Large intestine (tissue), 3 donors: ENCODE measurements at regions not wholly inside any gene's neighbourhood (a gene's known extent, or its start where the extent isn't known, plus 50 kb on each side); places are given as distances from the start of the nearest gene placed in this dataset.

Experiments used
- DNase-seq, 2 donors: peaks; one replicate each; pipeline versions ENCODE4 v3.0.0 to v3.0.0-alpha.2; 2013
- H3K27ac ChIP-seq: one replicate; pipeline ENCODE4 v1.5.1; 2013; ENCODE audit warnings: low read length
- H3K27me3 ChIP-seq: 2 replicates; pipeline ENCODE4 v1.6.1; 2013; ENCODE audit warnings: low read length; ENCODE audit not compliant: control insufficient read depth, insufficient read depth
- H3K36me3 ChIP-seq: 2 replicates; pipeline ENCODE4 v1.6.1; 2013; ENCODE audit warnings: low read length; ENCODE audit not compliant: control insufficient read depth, insufficient read depth
- H3K4me1 ChIP-seq: one replicate; pipeline ENCODE4 v1.6.1; 2013; ENCODE audit warnings: low read length; ENCODE audit not compliant: control insufficient read depth, insufficient read depth
- H3K4me3 ChIP-seq: one replicate; pipeline ENCODE4 v1.5.1; 2013; ENCODE audit warnings: low read length
- H3K9me3 ChIP-seq: one replicate; pipeline ENCODE4 v1.6.1; 2013; ENCODE audit warnings: mild to moderate bottlenecking, low read depth, low read length, moderate library complexity; ENCODE audit not compliant: control insufficient read depth
- WGBS: methylation state at CpG from one replicate; pipeline ENCODE4 v1.1.5; 2013; ENCODE audit warnings: low lambda C conversion rate; ENCODE audit not compliant: insufficient coverage; 5-methylcytosine and 5-hydroxymethylcytosine counted together

DNA sequence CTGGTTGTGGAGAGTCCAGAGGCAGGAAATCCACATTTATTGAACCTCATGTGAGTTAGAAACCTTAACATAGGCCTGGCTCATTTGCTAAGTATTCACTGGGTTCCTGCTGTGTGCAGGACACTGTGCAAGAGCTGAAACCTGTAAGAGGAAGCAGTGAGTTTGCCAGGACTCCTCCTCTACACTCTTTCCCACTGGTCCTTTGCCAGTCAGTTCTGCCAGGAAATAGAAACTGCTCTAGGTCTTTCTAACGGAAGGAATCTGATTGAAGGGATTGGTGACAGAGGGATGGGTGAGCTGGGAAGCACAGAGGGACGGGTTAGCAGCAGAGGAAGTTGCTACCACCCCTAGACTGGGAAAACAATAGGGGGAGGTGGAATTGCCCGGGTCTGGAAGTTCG is 234.2 kb upstream of the ECI2 start:
- H3K4me1 ChIP-seq, result peaks cover 8% of the 10 kb centered on the region
- no peak for DNase-seq
- WGBS, result no CpG with 5 or more reads among the region's 4 CpGs
- H3K36me3 ChIP-seq, result no peaks in the 10 kb centered on the region
- no peak overlapping the region for H3K4me3 ChIP-seq
- no peaks in the 10 kb centered on the region for H3K9me3 ChIP-seq
- no peak overlapping the region for H3K27ac ChIP-seq
- no peaks in the 10 kb centered on the region for H3K27me3 ChIP-seq

DNA sequence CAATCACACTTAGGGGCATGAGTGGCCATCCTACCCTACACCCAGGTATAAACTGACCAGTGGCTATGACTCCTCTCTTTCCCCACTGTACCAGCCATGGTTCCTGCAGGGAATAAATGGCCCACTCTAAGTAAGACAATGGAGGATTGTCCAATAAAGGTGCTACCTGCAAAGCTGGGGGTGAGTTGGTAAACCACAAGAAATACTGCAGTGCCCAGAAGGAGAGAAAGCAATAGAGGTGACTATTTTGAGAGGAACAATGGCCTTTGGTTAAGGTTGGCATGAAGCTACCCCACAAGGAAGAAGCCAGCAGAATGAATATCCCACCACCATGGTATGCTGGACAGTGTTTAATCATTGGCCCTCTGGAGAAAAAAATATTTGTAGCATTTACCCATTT is 233.3 kb upstream of the ECI2 start:
- DNase-seq, result no peak
- Histone ChIP-seq H3K27ac (no peak overlapping the region), H3K4me1 (peaks cover 9% of the 10 kb centered on the region), H3K27me3 (no peaks in the 10 kb centered on the region), H3K9me3 (no peaks in the 10 kb centered on the region), H3K36me3 (no peaks in the 10 kb centered on the region), H3K4me3 (no peak overlapping the region)

DNA sequence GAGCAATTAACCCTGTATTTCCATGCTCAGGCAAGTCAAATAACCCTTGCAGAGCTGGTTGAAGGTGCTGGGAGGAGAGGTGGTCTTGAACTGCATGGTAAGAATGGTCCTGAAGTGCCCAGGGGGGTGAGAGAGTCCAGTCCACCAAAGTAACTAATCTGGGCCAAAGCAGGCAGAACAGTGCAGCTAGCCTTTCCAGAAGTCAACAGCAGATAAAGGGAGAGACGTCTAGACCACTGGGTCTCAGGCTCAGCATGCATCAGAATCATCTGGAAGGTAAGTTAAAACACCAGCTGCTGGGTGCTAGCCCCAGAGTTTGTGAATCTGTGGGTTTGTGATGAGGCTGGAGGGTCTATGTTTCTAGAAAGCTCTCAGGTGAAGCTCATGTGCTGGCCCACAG is 232.3 kb upstream of the ECI2 start:
- Histone ChIP-seq H3K36me3 (no peaks in the 10 kb centered on the region), H3K27ac (no peak overlapping the region), H3K4me1 (peaks cover 16% of the 10 kb centered on the region), H3K4me3 (no peak overlapping the region), H3K27me3 (no peaks in the 10 kb centered on the region), H3K9me3 (no peaks in the 10 kb centered on the region)
- no CpG with 5 or more reads among the region's 1 CpG for WGBS
- no peak for DNase-seq

DNA sequence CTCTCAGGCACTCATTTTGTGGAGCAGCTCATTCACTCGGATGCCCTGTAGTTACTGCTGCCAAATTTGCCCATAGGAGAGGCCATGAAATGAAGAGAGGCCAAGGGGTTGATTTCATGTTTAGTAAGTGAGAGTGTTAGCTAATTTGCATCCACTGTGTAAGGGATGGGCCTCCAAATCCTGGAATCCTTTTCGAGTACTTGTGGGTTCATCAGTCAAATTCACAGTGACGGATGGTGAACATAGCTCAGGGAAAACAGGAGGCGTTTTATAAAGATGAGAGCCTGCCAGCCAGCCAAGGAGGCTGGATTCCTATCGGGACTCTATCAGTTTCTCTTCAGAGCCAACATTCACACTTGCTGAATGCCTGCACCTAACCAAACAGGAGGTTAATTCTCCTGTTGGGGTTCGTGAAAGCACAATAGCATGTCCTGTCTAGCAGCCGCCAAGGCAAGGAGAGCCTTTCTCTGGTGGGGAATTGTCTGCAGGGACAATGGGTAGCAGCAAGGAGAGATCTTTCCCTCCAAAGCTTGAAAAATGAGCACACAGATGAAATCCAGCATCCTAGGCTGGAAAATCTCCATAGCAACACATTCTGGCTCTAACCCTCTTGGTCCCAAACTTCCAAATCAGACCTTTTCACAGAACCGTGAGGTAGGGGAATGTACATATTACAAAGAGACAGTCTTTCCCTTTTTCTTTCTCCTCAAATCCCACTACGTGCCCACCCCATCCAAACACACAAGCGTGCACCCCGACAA is 231.4 kb upstream of the ECI2 start:
- H3K27me3 ChIP-seq, result no peaks in the 10 kb centered on the region
- DNase-seq, result no peak
- no peaks in the 10 kb centered on the region for H3K36me3 ChIP-seq
- H3K4me1 ChIP-seq, result peaks cover 16% of the 10 kb centered on the region
- no peaks in the 10 kb centered on the region for H3K9me3 ChIP-seq
- WGBS, result 92% methylated on average over 4 of the region's 11 CpGs
- H3K27ac ChIP-seq, result no peak overlapping the region
- no peak overlapping the region for H3K4me3 ChIP-seq

DNA sequence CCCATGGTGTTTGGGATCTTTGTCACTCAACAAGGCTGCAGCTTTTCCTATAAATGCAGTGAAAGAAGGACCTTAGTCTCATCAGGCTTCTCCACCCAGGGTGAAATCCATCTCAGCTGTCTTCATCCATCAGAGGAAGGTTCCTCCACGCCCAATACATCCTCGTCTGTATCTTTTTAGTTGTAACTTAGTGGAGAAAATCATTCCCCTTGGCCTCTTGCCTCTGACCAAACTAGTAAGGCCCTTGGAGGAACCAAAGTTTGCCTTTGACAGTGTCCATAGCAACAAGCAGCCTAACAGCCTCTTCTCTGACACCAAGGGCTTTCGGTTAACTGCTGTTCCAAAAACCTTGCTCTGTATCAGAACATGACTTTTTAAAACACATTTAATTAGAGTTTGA is 230.3 kb upstream of the ECI2 start:
- Histone ChIP-seq H3K36me3 (no peaks in the 10 kb centered on the region), H3K27ac (no peak overlapping the region), H3K9me3 (no peaks in the 10 kb centered on the region), H3K4me3 (no peak overlapping the region), H3K27me3 (no peaks in the 10 kb centered on the region), H3K4me1 (peaks cover 16% of the 10 kb centered on the region)
- WGBS, result no CpG with 5 or more reads among the region's 3 CpGs
- DNase-seq, result no peak

DNA sequence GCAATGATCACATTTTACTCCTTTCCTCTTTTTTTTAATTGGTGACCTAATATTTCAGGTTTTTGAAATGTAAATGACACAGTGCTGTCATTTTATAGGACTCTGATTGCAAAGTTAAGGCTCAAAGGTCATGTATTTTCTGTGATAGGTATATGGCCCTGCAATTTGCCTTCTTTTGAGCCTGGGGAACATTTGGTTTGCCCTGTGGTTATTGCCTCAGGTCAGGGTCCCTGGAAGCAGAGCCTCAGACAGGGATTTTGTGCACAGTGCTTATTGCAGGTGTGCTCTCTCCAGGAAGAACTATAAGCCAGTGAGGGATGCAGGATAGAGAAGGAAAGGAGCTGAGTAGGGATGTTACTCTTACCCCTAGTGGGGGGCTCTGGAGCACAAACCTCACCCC is 229.3 kb upstream of the ECI2 start:
- DNase-seq, result peak; percentile 42 to 66
- Histone ChIP-seq H3K27ac (no peak overlapping the region), H3K27me3 (no peaks in the 10 kb centered on the region), H3K4me1 (peaks cover 16% of the 10 kb centered on the region), H3K36me3 (no peaks in the 10 kb centered on the region), H3K4me3 (no peak overlapping the region), H3K9me3 (no peaks in the 10 kb centered on the region)

DNA sequence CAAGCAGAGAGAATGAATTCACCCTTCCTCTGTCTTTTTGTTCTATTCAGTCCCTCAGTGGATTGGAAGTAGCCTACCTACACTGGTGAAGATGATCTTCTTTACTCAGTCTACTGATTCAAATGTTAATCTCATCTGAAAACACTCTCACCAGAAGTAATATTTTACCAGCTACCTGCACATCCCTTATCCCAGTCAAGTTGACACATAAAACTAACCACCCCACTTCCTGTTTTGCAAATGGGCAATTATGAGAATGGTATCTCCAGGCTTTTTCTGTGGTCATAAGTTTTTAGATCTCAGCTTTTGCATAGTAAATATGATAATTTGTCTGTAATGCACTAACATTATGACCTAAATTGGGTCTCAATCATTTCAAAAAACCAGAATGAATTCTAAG is 228.8 kb upstream of the ECI2 start:
- Histone ChIP-seq H3K36me3 (no peaks in the 10 kb centered on the region), H3K4me3 (no peak overlapping the region), H3K27me3 (no peaks in the 10 kb centered on the region), H3K9me3 (no peaks in the 10 kb centered on the region), H3K27ac (no peak overlapping the region), H3K4me1 (peaks cover 17% of the 10 kb centered on the region)
- DNase-seq, result no peak

DNA sequence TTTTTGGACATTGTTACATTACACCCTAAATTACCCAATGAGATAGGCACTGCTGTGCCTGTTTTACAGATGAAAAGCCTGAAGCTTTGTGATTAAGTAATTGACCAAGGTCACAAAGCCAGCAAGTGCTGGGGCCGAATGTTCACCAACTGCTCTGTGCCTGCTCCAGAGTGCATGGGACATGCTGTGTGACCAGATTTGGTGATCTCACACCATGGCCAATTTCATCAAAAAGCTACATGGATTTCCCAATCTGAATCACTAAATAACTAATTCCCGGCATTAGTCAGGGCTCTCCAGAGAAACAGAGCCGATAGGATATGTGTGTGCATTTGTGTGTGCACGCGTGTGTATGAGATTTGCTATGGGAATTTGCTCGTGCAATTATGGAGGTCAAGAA is 228.3 kb upstream of the ECI2 start:
- H3K9me3 ChIP-seq, result no peaks in the 10 kb centered on the region
- no peak overlapping the region for H3K4me3 ChIP-seq
- H3K27me3 ChIP-seq, result no peaks in the 10 kb centered on the region
- DNase-seq, result peak in 1 of 2 donors; percentile 8
- no CpG with 5 or more reads among the region's 6 CpGs for WGBS
- H3K36me3 ChIP-seq, result no peaks in the 10 kb centered on the region
- peaks cover 21% of the 10 kb centered on the region for H3K4me1 ChIP-seq
- no peak overlapping the region for H3K27ac ChIP-seq

DNA sequence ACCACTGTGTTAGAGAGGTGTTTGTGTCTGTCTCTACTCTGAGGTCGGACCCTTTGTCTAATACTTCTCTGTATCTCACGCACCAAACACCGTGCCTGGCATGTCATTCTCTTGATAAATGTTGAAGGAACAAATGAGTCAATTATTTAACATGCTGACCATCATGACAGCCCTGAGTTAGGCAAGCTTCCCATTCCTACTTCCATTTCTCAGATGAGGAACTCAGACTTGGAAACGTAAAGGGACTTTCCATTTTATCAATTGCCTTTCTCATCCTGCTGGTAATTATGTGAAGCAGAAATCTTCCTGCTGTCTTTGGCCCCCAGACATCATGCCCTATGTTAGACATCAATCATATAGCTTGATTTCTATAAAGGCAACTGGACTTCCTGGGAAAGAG is 227.0 kb upstream of the ECI2 start:
- no peak for DNase-seq
- Histone ChIP-seq H3K27ac (no peak overlapping the region), H3K9me3 (no peaks in the 10 kb centered on the region), H3K27me3 (no peaks in the 10 kb centered on the region), H3K4me1 (peaks cover 21% of the 10 kb centered on the region), H3K36me3 (no peaks in the 10 kb centered on the region), H3K4me3 (no peak overlapping the region)
- WGBS, result 100% methylated on average over 1 of the region's 4 CpGs

DNA sequence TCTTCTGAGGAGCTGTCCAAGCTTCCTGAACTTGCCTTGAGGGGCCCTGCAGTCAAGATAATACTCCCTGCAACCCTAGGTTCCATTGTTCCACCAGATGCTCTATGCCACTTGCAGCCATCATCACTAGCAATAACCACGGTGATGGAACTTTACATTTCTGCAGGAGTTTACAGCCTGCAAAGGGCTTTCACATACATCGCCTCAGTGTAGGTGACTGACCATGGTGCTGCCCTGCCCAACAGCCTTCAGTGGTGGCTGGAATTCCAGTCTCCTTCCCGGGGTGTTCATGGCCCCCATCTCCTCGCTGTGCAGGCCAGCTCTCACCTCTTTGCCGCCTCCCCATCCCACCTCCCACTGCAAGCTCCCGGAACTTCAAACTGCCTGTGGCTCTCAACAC is 225.5 kb upstream of the ECI2 start:
- Histone ChIP-seq H3K27ac (no peak overlapping the region), H3K9me3 (no peaks in the 10 kb centered on the region), H3K36me3 (no peaks in the 10 kb centered on the region), H3K4me3 (no peak overlapping the region), H3K27me3 (no peaks in the 10 kb centered on the region), H3K4me1 (peaks cover 21% of the 10 kb centered on the region)
- WGBS, result 67% methylated on average over 1 of the region's 6 CpGs
- no peak for DNase-seq

DNA sequence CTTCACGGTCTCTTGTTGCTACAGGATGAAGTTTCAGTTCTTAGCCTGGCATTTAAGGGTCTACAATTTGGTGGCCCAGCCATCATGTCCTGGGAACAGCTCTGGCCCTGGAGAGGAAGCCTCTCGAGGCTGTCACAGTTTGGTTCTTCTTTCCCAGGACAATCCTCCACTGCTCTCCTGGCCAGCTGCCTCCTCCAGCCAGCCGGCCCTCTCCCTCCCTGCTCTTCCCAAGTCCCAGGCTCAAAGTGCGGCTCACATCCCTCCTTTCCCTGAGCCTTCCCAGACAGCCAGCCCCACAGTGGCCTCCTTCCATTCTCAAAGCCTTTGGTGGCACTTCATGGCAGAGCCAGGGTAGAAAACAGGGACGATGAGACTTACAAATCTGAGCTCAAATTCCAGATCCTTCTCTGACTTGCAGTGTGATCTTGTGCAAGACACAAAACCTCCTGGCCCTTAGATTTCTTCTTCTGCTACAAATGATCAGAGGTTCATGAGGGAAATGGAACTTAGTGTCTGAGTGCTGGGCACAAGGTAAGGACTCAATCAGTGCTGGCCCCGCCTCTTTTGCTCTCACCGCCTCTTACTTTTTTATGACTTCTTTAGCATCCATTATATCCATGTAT is 223.8 kb upstream of the ECI2 start:
- H3K27me3 ChIP-seq, result no peaks in the 10 kb centered on the region
- H3K27ac ChIP-seq, result no peak overlapping the region
- DNase-seq, result no peak
- H3K4me3 ChIP-seq, result no peak overlapping the region
- peaks cover 13% of the 10 kb centered on the region for H3K4me1 ChIP-seq
- no peaks in the 10 kb centered on the region for H3K36me3 ChIP-seq
- H3K9me3 ChIP-seq, result no peaks in the 10 kb centered on the region
- 60% methylated on average over 1 of the region's 7 CpGs for WGBS
